ENCODE measurements at regions not wholly inside any gene's neighbourhood (a gene's known extent, or its start where the extent isn't known, plus 50 kb on each side); places are given as distances from the start of the nearest gene placed in this dataset.
A peak's percentile ranks its signal among the peaks of the same experiment; 100 is the strongest.

GRCh38 chr4:35644591-35644990, 599.7 kb downstream of the ARAP2 start:
- DNase-seq: no peak

- DNase-seq: no peak
Observed at GRCh38 chr4:35649011-35649410, 595.3 kb downstream of the ARAP2 start.

GRCh38 chr4:35649778-35650177, 594.5 kb downstream of the ARAP2 start:
- no peak for DNase-seq

DNA sequence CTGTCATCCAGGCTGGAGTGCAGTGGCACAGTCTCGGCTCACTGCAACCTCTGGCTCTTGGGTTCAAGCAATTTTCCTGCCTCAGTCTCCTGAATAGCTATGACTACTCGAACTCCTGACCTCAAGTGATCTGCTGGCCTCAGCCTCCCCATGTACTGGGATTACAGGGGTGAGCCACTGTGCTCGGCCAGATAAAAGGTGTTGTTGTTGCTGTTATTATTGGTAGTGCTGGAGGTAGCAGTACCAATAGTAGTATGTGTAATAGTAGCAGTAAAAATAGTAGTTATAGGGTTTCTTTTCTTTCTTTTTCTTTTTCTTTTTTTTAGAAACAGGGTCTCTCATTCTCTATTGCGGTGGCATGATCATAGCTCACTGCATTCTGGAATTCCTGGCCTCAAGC, 592.1 kb downstream of the ARAP2 start:
- DNase-seq: no peak

GRCh38 chr4:35653451-35653850, 590.9 kb downstream of the ARAP2 start:
- DNase-seq: no peak

DNA sequence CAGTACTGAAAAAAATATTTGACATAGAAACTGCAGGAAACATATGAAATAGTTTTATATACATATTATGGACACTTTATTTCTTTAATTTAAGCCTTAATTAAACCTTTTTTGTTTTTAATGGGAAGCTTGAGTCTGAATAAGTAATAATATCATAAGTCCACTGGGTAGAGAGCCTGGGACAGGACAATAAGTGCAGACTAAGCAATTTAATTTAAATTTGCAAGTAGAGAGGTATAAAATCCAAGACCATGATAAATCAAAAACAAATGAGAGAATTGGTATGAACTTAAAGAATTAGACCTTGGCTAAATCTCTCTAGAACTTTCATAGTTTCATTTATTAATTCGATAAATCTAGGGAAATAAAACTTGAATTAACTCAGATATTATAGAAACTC, 571.2 kb downstream of the ARAP2 start:
- DNase-seq: no peak

GRCh38 chr4:35684755-35685154, 559.6 kb downstream of the ARAP2 start:
- DNase-seq: no peak

- no peak for DNase-seq
Observed at GRCh38 chr4:35689870-35690269, 554.4 kb downstream of the ARAP2 start.

- no peak for DNase-seq
Observed at GRCh38 chr4:35690271-35690670, 554.0 kb downstream of the ARAP2 start.

- DNase-seq: no peak
Observed at GRCh38 chr4:35695003-35695402, 549.3 kb downstream of the ARAP2 start.

DNA sequence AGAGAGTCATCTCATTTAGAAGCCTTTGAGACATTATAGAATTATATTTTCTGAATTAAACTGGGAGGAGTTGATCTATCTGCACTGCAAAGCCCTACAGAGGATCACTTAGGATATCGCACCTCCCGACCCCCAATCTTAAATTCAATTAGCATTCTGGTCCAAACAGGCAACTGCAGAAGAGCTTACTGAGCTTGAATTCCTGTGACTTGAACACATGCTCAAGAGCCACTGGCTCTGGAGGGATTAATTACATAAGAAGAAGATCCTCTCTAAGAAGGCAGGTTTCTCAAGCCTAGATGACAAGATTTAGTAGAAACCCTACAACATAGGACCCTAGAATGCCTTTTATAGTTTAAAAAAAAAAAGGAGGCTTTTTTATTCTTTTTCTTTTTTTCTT, 548.9 kb downstream of the ARAP2 start:
- no peak for DNase-seq

DNA sequence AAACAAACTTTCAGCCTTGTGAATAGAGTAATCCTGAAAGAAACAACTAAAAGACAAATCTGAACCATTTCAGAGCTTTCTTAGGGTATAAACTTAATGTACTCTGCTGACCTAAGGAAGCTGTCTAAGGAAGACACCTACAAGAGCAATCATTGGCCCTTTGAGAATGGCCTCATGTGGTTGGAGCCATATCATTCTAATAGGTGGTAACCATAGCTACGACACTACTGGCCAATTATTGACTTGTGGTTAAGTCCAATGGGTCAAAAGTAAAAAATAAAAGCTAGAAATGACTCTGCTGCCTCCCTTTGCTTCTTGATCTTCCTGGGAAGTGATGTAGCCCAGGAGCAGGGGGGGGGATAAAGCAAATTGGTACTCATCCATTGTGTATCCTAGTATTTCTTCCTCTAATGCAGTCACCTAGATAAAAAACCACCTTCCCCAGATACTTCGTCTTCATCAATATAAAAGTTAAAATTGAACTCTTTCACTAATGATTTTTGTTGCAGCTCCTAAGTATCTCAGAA, 547.0 kb downstream of the ARAP2 start:
- no peak for DNase-seq

- no peak for DNase-seq
Observed at GRCh38 chr4:35700663-35701062, 543.7 kb downstream of the ARAP2 start.

DNA sequence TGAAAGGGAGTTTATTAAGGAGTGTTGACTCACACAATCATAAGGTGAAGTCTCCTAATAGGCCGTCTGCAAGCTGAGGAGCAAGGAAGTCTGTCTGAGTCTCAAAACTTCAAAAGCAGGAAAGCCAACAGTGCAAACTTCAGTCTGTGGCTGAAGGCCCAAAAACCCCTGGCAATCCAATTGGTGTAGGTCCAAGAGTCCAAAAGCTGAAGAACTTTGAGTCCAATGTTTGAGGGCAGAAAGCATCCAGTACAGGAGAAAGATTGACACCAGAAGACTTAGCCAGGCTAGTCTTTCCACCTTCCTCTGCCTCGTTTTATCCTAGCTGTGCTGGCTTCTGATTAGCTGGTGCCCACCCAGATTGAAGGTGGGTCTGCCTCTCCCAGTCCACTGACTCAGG, 535.2 kb downstream of the ARAP2 start:
- DNase-seq: no peak

GRCh38 chr4:35710343-35710742, 534.0 kb downstream of the ARAP2 start:
- DNase-seq: no peak

GRCh38 chr4:35711127-35711526, 533.2 kb downstream of the ARAP2 start:
- DNase-seq: no peak

DNA sequence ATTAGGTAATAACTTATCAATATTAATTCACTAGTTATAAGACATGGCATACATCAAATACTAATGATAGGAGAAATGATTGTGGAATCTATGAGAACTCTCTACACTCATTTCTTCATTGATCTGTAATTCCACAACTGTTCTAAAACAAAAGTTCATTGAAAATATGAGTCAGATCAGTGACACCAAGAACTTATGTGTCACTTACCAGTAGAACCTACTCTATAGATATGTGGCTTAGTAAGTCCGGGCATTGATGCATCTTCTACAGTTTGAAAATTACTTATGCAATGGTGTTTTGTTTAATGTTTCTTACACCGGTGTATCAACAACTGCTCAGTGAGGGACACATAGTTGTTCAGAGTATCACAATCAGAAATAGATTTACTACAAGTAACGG, 520.3 kb downstream of the ARAP2 start:
- no peak for DNase-seq

DNA sequence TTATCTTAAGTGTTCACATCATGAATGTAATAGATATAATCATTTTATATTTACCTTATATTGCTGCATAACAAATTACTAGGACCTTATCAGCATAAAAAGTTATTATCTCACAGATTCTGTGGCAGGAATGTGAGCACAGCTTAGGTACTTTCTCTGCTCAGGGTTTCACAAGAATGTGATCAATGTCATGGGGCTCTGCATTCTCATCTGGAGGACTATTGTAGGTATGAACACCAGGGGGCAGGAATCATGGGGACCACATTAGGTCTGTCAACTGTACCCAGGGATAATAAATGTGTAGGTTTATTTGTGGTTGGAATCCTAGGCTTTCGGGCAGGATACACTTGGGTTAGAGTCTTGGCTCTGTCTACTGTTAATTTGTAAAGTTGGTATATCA, 519.2 kb downstream of the ARAP2 start:
- no peak for DNase-seq

DNA sequence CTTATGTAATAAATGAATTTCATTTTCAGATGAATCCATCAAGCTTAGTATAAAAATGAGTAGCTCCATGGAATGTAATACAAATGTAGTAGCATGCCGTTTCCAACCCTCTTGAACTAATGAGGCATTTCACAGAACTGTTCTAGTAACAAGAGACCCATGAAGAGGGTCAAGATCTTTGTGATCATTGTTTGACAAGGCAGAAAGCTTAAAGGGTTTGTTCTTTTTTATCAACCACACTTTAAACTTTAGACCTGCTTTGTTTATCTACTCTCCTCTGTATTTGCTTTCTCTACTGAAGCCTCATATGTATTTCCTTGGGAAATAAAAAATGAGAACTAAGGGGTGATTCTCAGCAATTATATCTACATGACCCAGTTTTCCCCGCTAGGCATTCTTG, 513.9 kb downstream of the ARAP2 start:
- no peak for DNase-seq

DNA sequence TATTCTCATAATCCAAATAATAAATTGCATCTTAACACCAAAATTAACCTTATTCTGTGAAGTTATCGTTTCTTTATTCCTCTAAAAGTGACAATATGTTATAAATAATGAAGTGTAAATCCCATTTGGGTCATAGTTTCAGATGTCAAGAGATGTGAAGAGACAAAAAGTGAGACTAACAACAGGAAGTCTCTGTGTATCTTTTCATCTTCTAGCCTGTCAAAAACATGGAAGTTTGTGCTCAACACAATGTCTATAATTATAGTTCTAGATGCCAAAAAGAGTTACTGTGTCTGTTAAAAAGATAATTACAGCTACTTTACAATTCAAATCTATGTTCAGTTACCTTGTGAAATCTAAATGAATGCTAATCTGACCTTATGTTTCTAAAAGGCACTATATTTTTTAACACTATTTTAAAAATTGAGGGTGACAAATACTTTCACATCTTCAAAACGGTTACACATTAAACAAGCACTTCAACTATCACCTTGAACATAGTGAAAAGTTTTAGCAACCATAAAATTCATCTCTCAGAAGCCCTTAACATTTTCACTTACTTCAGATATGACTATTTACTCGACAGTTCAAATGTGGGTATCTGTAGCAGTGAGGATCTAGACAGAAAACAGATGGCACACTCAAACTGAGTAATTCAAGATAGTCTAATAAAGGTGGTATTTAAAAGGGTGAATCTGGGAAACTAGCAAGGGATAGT, 509.8 kb downstream of the ARAP2 start:
- peak; percentile 7 for DNase-seq

- DNase-seq: no peak
Observed at GRCh38 chr4:35739308-35739707, 505.0 kb downstream of the ARAP2 start.

DNA sequence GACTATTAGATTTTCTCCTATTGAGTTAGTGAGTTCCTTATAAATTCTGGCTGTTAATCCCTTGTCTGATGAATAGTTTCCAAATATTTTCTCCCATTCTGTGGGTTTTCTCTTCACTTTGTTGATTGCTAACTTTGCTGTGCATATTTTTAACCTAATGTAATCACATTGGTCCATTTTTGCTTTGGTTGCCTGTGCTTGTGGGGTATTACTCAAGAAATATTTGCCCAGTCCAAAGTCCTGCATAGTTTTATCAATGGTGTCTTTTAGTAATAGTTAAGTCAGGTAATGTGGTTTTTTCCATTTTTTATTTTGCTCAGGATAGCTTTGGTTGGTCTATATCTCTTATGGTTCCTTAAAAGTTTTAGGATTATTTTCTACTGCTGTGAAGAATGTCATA, 490.3 kb downstream of the ARAP2 start:
- no peak for DNase-seq

- DNase-seq: no peak
Observed at GRCh38 chr4:35757836-35758235, 486.5 kb downstream of the ARAP2 start.

- no peak for DNase-seq
Observed at GRCh38 chr4:35760807-35761206, 483.5 kb downstream of the ARAP2 start.

DNA sequence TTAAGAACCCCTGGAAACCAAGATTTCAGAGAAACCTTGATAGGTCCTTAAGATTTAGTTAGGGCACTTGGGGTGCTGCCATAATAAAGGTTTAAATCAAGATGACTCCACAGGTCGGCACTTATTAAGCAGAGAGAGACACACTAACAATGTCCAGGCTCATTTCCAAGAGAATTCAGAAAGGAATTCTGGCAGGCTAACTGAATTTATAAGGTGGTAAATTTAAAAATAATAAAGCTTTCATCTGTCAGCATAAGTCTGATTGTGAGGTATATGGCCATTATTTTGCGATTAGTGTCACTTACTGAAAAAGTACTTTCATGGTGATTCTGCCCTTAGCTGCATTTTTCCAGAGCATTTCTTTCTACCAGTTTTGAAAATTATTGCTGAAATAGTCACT, 472.7 kb downstream of the ARAP2 start:
- DNase-seq: no peak

Data from COR-L47 (cell line).